GM23248 (cell line): ENCODE measurements at regions not wholly inside any gene's neighbourhood (a gene's known extent, or its start where the extent isn't known, plus 50 kb on each side); places are given as distances from the start of the nearest gene placed in this dataset.

ENCODE experiments used
- EZH2 ChIP-seq: fragments of 200-600 bp; sonication (generic); IDR thresholded peaks from 2 replicates; pipeline ENCODE4 v1.6.1; 2018; ENCODE audit warnings: antibody characterized with exemption, mild to moderate bottlenecking; ENCODE audit not compliant: insufficient read depth, poor library complexity, severe bottlenecking
- EZH2phosphoT487 ChIP-seq: fragments of 200-600 bp; sonication (generic); IDR thresholded peaks from 2 replicates; pipeline ENCODE4 v1.6.1; 2018; ENCODE audit warnings: antibody characterized with exemption, moderate library complexity, mild to moderate bottlenecking, low read depth; ENCODE audit not compliant: insufficient read depth

DNA sequence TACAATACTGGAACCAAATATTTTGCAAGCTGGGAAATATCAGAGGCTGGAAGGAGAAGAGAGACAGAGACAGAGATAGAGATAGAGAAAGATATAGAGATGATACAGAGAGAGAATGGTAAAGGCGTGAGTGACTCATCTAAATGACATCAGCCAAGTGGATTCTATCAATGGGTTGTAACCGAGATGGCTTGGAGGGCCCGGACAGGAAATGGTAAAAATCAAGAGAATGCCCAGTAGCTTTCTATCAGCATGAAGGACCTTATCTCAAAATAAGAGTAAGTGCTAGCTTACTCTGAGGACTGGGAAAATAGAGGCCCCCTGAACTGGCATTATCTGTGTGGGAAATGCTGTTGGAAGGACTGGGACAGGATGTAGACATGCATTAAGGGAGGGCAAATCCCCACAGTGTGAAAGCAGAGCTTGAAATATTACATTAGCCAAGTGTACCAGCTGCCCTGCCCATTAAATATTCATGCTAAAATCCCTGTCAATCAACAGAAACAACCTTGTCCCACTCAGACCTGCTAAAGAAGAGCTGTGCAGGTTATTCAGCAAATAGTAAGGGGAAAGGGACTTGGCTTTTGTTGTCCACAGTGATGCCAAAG, 76.6 kb upstream of the ZNF644 start:
- TF ChIP-seq EZH2 (no peak), EZH2phosphoT487 (no peak)
